Stimulated activated CD4-positive, alpha-beta T cell treated with anti-CD3 and anti-CD28 coated beads, Interleukin-4, amount 100 ng/mL, for 1 hour (primary cell): ENCODE measurements at regions not wholly inside any gene's neighbourhood (a gene's known extent, or its start where the extent isn't known, plus 50 kb on each side); places are given as distances from the start of the nearest gene placed in this dataset.

Experiments
- DNase-seq: peaks from one replicate; pipeline ENCODE4 v3.0.0-alpha.2; 2020

GRCh38 chr2:181357979-181358378 is 99.2 kb upstream of the ITGA4 start:
- no peak for DNase-seq

DNA sequence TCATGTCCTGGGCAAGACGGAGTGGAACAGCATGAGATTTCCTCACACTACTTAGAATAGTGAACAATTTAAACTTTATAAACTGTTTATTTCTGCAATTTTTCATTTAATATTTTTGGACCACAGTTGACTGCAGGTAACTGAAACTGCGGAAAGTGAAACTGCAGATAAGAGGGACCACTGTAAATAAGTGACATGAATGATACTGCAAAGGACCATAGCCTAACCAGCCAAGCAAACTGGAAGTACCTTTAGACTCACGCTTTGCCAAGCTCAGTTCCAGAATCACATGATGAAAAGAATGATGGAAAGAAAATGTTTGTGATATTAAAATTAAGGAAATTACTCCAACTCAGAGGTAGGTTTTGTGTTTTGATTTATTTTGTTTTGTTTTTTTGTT is 94.6 kb upstream of the ITGA4 start:
- DNase-seq, result no peak

GRCh38 chr2:181363164-181363563 is 94.0 kb upstream of the ITGA4 start:
- DNase-seq, result no peak

GRCh38 chr2:181364492-181365170 is 92.6 kb upstream of the ITGA4 start:
- no peak for DNase-seq

DNA sequence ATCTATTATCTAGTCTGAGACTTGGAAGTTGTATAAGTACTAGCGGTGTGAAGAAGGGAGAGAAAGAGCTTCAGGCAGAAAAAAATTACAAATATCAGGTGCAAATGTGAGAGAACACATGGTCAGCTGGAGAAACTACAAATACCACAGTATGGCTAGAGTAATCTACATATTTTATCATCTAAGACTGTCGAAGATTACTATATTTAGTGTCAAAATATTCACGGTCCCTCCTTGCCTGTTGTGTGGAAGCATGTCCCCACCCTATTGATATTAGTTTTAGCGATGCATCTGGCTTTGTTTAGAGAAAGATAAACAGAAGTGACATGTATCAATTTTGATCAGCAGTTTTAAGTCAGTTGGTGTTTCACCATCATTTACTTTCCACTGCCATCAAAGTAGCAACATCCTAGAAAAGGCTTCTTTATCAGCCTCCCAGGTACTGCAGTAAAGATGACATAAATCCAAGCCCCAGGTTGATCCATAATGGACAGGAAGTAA is 90.5 kb upstream of the ITGA4 start:
- no peak for DNase-seq

DNA sequence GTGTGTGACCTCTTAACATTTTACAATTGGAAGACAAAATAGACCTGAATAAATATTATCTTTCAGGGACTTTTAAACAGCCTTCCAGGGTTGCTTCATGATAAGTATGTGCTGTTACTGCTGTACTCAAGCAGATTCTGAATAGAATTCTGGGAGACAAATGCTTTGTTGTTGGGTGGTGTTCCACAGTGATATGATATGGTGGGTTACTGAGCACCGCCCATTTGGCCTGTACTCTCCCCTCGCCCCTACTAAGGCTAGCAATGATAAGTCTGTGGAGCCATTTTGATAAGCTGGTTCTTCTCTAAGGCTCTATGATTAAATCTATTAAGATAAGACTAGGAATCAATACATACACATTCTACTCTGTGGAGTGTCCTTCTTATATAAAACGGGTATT is 89.8 kb upstream of the ITGA4 start:
- DNase-seq, result no peak

DNA sequence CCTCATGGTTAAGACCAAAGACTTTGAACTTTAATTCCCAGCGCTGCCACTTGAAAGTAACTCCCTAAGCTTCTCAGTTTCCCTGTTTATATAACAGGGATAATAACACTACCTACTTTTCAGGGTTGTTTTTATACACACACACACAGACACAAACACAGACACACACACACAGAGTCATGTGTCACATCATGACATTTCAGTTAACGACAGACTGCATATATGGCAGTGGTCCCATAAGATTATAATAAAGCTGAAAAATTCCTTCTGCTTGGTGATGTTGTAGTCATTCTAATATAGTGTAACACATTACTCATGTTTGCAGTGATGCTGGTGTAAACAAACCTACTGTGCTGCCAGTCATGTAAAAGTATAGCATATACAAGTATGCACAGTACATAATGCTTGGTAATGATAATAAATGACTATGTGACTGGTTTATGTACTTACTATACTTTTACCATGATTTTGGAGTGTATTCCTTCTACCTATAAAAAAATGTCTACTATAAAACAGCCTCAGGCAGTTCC is 89.2 kb upstream of the ITGA4 start:
- no peak for DNase-seq

- DNase-seq, result no peak
These were observed 87.1 kb upstream of the ITGA4 start for GRCh38 chr2:181370126-181370525.

- no peak for DNase-seq
These were observed 86.0 kb upstream of the ITGA4 start for GRCh38 chr2:181371195-181371594.

DNA sequence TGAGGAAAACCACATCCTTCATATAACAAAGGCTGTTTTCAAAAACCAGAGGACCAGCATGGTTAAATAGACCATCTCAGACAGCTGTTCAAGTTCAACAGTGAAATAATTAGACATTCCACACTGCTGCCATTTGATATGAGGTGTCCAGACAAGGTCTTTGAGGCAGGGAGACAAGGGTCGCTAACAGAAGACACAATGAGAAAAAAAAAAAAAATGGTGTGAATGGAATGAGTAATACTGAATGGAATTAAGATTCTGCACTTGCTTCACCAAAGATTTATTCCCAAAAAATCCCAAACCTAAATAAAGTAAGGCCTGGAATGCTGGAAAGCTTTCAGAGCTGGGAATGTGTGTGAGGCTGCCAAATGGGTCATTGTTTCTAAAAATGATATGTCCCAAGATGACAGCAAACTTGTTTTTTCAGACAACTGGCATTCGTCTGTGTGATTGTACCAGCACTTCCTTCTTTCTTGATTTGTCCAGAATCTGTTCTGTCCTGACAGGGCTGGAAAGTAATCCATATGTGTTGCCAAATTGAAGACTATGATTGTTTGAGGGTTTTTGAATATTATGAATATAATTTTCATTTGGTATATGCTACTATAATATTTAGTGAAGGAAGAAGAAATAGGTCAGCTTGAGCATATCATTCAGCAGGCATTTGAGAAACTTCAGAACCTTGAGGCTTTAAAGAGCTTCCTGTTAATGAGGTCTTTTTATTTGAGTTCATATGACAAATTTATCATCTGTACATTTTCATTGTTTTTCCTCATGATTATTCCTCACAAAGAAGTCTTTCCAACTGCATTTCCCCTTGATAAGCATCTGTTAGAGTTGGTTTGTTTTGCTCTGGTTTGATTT is 85.2 kb upstream of the ITGA4 start:
- no peak for DNase-seq

DNA sequence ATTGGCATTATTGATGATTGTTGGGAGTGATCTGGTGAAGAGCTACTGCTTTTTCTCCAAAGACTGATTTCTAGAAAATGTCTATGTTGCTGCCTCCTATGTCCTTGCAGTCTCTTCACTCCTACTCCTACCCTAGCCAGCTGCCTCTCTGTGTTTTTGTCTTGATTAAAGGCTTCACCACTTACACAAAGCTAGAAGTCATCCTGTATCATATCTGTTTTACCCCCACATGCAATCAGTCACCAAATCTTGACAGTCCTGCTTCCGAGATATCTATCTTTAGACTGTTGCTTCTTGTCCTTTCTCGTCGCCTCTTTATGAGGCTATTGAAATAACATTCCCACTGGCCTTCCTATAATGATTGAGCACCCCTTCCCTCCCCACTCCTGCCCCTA is 84.5 kb upstream of the ITGA4 start:
- no peak for DNase-seq

GRCh38 chr2:181374781-181375675 is 82.2 kb upstream of the ITGA4 start:
- no peak for DNase-seq

- DNase-seq, result no peak
These were observed 80.7 kb upstream of the ITGA4 start for GRCh38 chr2:181376442-181376841.

GRCh38 chr2:181376999-181377398 is 80.2 kb upstream of the ITGA4 start:
- DNase-seq, result no peak

GRCh38 chr2:181378491-181378890 is 78.7 kb upstream of the ITGA4 start:
- no peak for DNase-seq

DNA sequence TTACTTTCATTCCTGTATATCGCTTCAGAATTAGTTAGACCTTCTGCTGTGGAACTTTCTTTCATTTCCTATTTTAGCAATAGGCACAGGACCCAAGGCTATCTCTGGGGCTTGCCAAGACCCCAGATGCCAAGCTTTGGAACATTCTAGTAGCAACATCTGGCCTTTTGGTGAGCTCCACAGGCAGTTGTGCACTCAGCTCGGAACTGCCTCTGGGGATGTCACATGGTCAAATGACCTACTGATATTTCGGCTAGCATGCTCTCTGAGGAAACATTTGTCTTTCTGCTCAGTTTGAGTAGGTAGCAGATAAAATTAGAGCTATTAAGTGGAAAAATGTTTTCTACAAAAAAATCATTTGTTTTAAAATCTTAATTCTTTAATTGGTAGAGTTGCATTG is 76.6 kb upstream of the ITGA4 start:
- no peak for DNase-seq

DNA sequence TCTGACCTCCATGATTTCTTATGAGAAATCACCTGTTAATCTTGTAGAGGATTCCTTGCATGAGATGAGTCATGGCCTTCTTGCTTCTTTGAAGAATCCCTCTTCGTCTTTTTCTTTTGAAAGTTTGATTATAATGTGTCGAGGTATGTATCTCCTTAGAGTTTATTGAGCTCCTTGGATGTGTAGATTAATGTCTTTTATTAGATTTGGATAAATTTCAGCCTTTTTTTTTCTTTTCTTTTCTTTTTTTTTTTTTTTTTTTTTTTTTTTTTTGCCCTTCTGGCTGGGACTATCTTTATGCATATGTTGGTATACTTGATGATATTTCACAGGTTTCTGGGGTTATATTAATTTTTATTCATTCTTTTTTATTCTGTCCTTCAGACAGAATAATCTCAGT is 72.3 kb upstream of the ITGA4 start:
- no peak for DNase-seq

DNA sequence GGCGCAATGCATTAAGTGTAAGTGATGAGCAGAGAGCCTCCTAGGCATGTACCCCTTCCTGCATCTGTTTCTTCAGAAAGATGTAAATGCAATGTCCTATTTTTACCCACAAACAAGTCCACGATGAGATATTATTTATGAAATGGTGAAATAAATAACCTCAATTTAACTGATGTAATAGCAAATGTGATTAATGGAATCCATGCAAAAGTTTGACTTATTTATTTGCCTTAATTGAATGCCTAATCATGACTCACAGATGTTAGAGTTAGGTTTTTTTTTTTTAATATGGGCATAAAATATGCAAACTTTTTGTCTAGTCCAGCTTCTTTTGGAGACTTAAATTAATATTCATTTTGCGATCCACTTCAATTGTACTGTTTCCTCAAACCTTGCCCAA is 67.7 kb upstream of the ITGA4 start:
- no peak for DNase-seq

GRCh38 chr2:181393472-181393871 is 63.7 kb upstream of the ITGA4 start:
- DNase-seq, result no peak

DNA sequence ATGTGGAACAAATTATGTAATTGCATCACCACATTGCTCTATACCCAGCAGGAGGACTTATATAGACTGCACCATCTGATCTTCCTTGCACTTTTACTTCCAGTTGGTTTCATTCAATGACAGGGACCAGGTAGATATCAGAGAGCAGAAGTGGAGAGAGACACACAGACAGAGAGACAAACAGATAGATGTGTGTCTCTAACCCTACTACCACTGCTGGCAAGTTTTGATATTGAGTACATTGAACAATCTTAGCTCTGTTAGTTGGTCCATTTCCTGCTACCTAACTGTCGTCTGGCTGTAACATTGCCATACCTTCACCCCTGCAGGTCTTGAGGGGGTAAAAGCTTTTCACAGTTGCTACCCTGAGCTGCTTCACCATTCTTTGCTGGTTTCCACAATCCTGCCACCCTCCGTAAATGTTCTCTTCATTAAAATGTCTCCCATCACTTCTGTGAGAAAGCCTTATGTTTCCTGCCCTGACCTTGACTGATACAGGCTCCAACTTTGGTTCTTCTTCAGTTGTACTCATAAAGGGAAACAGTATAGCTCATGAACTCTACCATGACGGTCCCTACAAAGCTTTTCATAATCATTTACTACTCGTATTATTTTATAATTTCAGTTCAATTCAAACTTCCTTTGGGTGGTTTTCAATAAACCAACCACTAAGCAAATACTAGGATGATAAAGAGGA is 62.3 kb upstream of the ITGA4 start:
- no peak for DNase-seq

- DNase-seq, result no peak
These were observed 61.3 kb upstream of the ITGA4 start for GRCh38 chr2:181395851-181396250.
